Inflammatory macrophage (primary cell): ENCODE measurements at regions not wholly inside any gene's neighbourhood (a gene's known extent, or its start where the extent isn't known, plus 50 kb on each side); places are given as distances from the start of the nearest gene placed in this dataset.
"Not testable (repeated sequence)": the region's sequence is repeated elsewhere in the genome, so short reads cannot be mapped to it uniquely, and the experiment has no call there.

Source experiments
- DNase-seq, 2 donors: peaks; one replicate each; pipeline ENCODE4 v3.0.0-alpha.2; 2020 to 2022

DNA sequence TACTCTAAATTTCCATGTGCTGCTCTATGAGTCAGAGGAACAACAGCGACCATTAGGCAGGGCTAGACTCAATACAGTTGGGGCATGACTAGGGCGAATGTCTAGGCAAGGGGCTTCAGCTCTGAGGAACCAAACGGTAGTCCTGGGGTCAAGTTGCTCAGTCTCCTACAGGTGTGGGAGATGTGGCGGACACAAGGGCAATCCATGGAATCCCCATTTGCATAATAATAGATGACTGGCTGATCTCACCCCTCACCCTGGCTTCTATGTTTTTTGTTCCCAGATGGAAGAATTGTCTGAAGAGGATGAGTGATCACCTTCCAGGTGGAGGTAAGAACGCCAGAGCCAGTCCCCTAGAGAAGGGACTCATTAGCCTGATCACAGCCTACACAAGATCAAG is 1048.2 kb upstream of the MIR17HG start:
- DNase-seq: no peak

GRCh38 chr13:90300015-90300414 is 1047.5 kb upstream of the MIR17HG start:
- DNase-seq: no peak

DNA sequence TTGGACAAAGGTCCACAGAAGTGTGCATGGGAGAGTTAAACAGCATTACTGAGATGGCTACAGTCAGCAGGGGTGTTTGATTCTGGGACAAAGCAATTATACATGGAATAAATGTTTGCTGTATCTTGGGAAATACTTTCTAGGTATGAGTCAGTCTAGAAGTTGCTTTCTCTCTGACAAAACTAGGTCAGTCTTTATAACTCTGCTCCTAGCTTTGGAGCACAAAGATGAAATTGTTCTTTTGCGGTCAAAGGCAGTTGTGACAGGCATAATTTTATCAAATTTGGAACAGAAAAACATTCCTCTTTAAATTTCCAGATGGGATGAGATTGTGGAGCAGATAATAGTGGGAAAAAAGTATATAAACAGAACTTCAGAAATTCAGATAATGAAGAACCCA is 1045.4 kb upstream of the MIR17HG start:
- no peak for DNase-seq

DNA sequence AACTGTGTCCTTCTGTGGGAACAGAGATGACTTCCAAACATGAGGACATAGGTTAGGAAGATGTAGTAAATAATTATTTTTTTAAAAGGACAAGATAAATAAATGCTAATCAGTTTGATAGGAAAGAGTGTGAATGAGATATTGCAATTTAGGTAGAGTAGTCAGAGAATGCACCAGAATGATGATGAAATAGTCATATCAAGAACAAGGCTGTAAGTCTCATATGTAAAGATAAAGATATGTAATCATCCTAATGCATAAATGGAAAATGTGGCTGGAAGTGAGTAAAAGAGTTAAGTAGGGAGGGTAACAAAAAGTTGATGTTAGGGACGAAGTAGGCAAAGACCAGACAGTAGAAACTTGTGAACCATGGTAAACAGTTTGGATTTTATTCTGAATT is 1041.7 kb upstream of the MIR17HG start:
- no peak for DNase-seq

GRCh38 chr13:90307136-90307535 is 1040.4 kb upstream of the MIR17HG start:
- DNase-seq: no peak

GRCh38 chr13:90308249-90308648 is 1039.2 kb upstream of the MIR17HG start:
- no peak for DNase-seq

- no peak for DNase-seq
Observed at GRCh38 chr13:90311929-90312328, 1035.6 kb upstream of the MIR17HG start.

- DNase-seq: no peak
Observed at GRCh38 chr13:90315061-90315460, 1032.4 kb upstream of the MIR17HG start.

GRCh38 chr13:90320664-90321063 is 1026.8 kb upstream of the MIR17HG start:
- no peak for DNase-seq

DNA sequence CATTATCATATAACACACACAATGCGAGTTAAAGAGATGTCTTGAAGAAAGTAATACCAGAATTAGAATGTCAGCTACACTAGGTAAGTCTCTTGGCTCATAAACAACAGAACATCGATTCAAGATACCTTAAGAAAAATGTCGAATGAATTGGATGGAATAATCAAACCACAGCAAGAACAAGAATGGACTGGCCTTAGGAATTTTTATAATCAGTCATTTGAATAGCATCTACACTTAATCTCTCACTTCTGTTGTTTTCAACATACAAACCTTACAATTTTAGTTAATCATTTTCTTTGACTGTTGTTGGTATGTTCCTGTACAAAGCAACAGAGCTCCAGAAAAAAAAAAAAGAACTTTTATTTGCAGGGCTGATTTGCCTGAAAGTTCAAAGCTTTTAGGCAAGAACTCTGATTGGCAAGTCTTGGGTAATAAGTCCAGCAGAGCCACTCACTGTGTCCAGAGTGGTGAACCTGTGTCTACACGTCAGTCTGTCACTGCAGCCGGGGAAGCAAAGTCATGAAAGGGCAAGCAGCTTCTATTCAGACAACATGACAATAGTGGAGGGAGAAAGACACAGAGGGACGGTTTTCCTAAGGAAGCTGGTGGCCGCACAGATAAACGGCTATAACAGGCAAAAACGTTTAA is 1026.1 kb upstream of the MIR17HG start:
- no peak for DNase-seq

- no peak for DNase-seq
Observed at GRCh38 chr13:90329641-90330040, 1017.8 kb upstream of the MIR17HG start.

DNA sequence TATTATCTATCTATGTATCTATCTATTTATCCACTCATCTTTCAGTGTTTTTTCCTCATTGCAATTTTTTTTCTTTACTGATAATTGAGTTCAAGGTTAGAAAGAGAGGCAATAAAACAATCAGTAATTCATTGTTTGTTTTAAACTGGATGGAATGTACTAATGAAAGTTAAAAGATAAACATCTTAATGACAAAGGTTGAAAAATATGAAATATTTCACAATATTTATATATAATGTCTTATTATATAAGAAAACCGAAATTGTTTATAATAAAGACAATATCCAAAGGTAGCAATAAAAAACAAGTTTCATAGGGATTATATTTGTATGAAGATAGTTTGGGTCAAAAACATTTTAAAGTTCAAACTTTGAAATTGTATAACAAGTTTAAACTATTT is 1015.5 kb upstream of the MIR17HG start:
- no peak for DNase-seq

- no peak for DNase-seq
Observed at GRCh38 chr13:90336507-90336906, 1011.0 kb upstream of the MIR17HG start.

GRCh38 chr13:90341348-90341747 is 1006.1 kb upstream of the MIR17HG start:
- DNase-seq: not testable (repeated sequence)

- not testable (repeated sequence) for DNase-seq
Observed at GRCh38 chr13:90348477-90349136, 998.9 kb upstream of the MIR17HG start.

GRCh38 chr13:90352763-90353162 is 994.7 kb upstream of the MIR17HG start:
- no peak for DNase-seq

- DNase-seq: no peak
Observed at GRCh38 chr13:90355162-90355751, 992.2 kb upstream of the MIR17HG start.

DNA sequence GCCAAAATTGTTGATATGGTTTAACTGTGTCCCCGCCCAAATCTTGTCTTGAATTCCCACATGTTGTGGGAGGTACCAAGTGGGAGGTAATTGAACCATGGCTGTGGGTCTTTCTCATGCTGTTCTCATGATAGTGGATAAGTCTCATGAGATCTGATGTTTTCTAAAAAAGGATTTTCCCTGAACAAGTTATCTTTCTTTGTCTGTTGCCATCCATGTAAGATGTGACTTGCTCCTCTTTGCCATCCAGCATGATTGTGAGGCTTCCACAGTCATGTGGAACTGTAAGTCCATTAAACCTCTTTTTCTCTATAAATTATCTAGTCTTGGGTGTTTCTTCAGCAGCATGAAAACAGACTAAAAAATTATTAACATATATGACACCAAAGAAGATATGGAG is 986.7 kb upstream of the MIR17HG start:
- DNase-seq: no peak

GRCh38 chr13:90362707-90363106 is 984.8 kb upstream of the MIR17HG start:
- DNase-seq: no peak

DNA sequence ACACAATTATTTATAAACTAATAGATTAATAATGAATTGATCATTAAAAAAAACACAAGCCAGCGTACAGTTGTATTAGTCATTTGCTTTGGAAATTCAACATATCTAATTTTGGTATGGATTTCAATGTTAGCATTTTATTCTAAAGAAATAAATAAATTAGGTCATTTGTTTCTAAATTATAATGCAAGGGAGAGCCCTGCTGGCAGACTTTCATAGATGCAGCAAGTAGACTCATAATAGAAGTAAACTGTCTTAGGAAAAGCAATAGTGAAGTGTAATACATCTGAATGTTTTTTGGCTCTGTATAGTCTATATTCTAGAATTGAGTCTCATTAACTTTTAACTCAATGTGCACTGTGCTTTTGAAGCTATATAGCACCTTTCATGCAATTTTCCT is 982.4 kb upstream of the MIR17HG start:
- DNase-seq: no peak

DNA sequence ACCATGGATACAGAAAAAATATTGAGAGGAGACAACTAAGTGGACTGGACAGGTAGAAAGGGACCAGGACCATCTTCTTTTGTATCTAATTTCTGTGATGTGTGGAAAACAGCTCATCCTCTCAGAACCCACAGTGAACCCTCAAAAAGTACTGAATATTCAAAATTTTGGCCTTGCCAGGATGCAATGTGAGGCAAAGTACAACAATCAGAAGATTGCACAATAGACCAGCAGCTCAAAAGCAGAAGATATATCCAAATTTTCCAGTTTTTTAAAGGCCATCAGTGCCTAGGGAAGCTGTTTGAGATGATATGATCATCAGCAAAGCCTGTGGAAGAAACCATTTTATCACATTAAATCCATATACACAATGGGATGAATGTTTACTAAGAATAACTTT is 973.3 kb upstream of the MIR17HG start:
- no peak for DNase-seq

DNA sequence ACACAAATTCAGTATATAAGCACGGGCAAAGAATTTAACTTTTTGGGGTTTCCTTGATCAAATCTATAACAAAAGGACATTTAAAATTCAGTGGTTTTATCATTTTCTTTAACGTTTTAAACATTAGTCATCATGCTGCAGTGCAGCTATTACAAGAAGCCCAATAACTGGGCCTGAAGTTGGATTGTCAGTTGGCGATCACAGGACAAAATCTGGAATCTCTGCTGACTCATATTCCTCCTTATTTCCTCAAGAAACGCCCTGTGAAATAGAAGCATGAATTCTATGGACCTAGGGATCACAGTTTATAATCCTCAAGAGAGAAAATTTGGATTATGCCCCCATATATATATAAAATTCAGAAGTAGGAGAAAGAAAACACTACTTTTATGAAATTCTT is 971.6 kb upstream of the MIR17HG start:
- no peak for DNase-seq

- DNase-seq: no peak
Observed at GRCh38 chr13:90382425-90382824, 965.1 kb upstream of the MIR17HG start.

GRCh38 chr13:90385781-90386489 is 961.6 kb upstream of the MIR17HG start:
- no peak for DNase-seq
